ENCODE measurements at regions not wholly inside any gene's neighbourhood (a gene's known extent, or its start where the extent isn't known, plus 50 kb on each side); places are given as distances from the start of the nearest gene placed in this dataset.

GRCh38 chr18:28995319-28995718, 818.4 kb upstream of the CDH2 start:
- TF ChIP-seq, protein P1, sequence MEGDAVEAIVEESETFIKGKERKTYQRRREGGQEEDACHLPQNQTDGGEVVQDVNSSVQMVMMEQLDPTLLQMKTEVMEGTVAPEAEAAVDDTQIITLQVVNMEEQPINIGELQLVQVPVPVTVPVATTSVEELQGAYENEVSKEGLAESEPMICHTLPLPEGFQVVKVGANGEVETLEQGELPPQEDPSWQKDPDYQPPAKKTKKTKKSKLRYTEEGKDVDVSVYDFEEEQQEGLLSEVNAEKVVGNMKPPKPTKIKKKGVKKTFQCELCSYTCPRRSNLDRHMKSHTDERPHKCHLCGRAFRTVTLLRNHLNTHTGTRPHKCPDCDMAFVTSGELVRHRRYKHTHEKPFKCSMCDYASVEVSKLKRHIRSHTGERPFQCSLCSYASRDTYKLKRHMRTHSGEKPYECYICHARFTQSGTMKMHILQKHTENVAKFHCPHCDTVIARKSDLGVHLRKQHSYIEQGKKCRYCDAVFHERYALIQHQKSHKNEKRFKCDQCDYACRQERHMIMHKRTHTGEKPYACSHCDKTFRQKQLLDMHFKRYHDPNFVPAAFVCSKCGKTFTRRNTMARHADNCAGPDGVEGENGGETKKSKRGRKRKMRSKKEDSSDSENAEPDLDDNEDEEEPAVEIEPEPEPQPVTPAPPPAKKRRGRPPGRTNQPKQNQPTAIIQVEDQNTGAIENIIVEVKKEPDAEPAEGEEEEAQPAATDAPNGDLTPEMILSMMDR (IDR thresholded peaks at IDR 0.05; ENCODE audit: low read depth, low read length), result peak; percentile 29
- no peak for DNase-seq (ENCODE audit: extremely low read depth, low read depth)

GRCh38 chr18:28984731-28985130, 807.8 kb upstream of the CDH2 start:
- TF ChIP-seq, protein P1 (IDR thresholded peaks at IDR 0.05; ENCODE audit: low read depth, low read length), result no peak
- no peak for DNase-seq (ENCODE audit: extremely low read depth, low read depth)

GRCh38 chr18:28974504-28974903, 797.6 kb upstream of the CDH2 start:
- TF ChIP-seq, protein P1 (IDR thresholded peaks at IDR 0.05; ENCODE audit: low read depth, low read length), result no peak
- DNase-seq (ENCODE audit: extremely low read depth, low read depth), result no peak

DNA sequence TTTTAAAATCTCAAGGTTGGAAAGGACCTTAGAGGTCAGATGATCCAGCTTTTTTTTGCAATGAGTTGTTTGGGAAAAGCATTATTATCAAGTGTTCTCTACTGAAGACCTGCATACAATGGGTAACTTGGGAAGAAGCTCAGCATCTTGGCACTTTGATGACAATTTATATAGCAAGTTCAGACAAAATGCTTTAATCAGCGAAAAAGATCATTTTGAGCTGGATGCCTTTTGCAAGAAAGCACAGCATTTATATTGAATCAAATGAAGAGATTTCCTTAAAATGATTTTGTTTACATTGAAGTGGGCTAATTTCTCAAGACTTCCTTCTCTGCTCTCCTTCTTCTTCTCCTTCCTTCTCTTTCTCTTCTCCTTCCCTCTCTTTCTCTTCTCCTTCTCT, 796.4 kb upstream of the CDH2 start:
- TF ChIP-seq, protein P1 (IDR thresholded peaks at IDR 0.05; ENCODE audit: low read depth, low read length), result no peak
- no peak for DNase-seq (ENCODE audit: extremely low read depth, low read depth)

GRCh38 chr18:28972333-28972907, 795.5 kb upstream of the CDH2 start:
- no peak for DNase-seq (ENCODE audit: extremely low read depth, low read depth)
- TF ChIP-seq, protein P1 (IDR thresholded peaks at IDR 0.05; ENCODE audit: low read depth, low read length), result no peak

DNA sequence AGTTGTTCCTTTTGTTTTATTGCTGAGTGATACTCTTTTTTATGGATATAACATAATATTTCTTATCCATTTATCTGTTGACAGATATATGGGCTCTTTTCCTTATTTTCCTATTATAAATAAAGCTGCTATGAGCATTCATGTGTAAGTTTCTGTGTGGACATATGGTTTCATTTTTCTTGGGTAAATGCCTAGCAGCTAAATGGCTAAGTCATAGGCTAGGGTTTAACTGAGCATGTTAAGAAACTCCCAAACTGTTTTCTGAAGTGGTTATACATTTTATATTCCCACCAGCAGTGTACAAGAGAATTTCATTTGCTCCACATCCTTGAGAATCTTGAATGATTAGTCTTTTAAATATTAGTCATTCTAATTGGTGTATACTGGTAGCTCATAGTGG, 786.6 kb upstream of the CDH2 start:
- TF ChIP-seq, protein P1 (IDR thresholded peaks at IDR 0.05; ENCODE audit: low read depth, low read length), result no peak
- peak; percentile 4 for DNase-seq (ENCODE audit: extremely low read depth, low read depth)

DNA sequence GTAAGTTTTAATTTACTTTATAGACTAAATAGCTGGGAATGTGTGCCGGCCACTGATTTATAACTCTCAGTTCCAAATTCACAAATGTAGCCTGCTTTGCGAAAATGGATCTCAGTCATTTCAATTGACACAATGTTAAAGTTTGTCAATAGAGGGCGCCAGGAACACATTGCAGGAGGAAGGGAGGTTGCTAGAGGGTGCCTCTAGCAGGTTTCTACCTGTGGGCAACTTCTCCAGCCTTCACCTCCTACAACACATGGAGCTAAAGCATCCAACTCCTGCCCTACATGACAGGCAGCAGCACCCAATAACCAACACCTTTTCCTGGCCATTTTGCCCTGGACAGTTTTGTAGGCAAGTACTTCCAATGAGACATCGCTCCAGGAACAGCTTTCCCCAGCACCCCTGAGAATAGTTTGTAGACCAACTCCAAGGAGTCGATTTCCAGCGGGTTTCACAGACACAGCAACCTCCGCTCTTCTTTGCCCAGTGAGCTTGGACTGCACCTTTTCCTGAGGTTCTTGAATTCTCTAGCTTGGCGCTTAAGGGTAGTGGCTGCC, 784.8 kb upstream of the CDH2 start:
- TF ChIP-seq, protein P1 (IDR thresholded peaks at IDR 0.05; ENCODE audit: low read depth, low read length), result peak; percentile 59
- no peak for DNase-seq (ENCODE audit: extremely low read depth, low read depth)
